Activated CD8-positive, alpha-beta memory T cell treated with anti-CD3 and anti-CD28 coated beads, Interleukin-2, amount 10 ng/mL, durations not matched to agents 7 days and 5 days (primary cell): ENCODE measurements at regions not wholly inside any gene's neighbourhood (a gene's known extent, or its start where the extent isn't known, plus 50 kb on each side); places are given as distances from the start of the nearest gene placed in this dataset.
"Not testable (repeated sequence)": the region's sequence is repeated elsewhere in the genome, so short reads cannot be mapped to it uniquely, and the experiment has no call there.

Source experiments
- ATAC-seq: fragments of 150-1000 bp; cut with Tn5 transposase; one replicate; pipeline ENCODE4 v1.10.0; 2021; ENCODE audit warnings: moderate library complexity
- CTCF ChIA-PET: fragments of 350-600 bp; sonication (Branson Sonifier 250); formaldehyde crosslinking; loops from one replicate; lab custom pipeline; 2021; ENCODE audit warnings: antibody characterized with exemption; lab: Charles Lee
- DNase-seq: peaks from one replicate; pipeline ENCODE4 v3.0.0-alpha.2; 2020
- H3K27ac Mint-ChIP-seq: one replicate; pipeline ENCODE4 v1.8.0; 2021; ENCODE audit warnings: mild to moderate bottlenecking, mixed read lengths
- H3K27me3 Mint-ChIP-seq: one replicate; pipeline ENCODE4 v1.8.0; 2021; ENCODE audit warnings: mixed read lengths
- H3K36me3 Mint-ChIP-seq: one replicate; pipeline ENCODE4 v1.8.0; 2021; ENCODE audit warnings: mild to moderate bottlenecking, mixed read lengths
- H3K4me1 Mint-ChIP-seq: one replicate; pipeline ENCODE4 v1.8.0; 2021; ENCODE audit warnings: mixed read lengths
- H3K4me3 Mint-ChIP-seq: one replicate; pipeline ENCODE4 v1.8.0; 2021; ENCODE audit warnings: mild to moderate bottlenecking, moderate library complexity, mixed read lengths
- H3K9me3 Mint-ChIP-seq: one replicate; pipeline ENCODE4 v1.8.0; 2022; ENCODE audit warnings: low read depth, mixed read lengths

- H3K9me3 Mint-ChIP-seq = no peaks in the 10 kb centered on the region
- H3K4me3 Mint-ChIP-seq = no peak overlapping the region
- H3K27me3 Mint-ChIP-seq = peaks cover 18% of the 10 kb centered on the region
- H3K36me3 Mint-ChIP-seq = no peaks in the 10 kb centered on the region
- DNase-seq (no peak), ATAC-seq (no peak)
- CTCF ChIA-PET = no interaction called here
- H3K4me1 Mint-ChIP-seq = peaks cover 4% of the 10 kb centered on the region
- H3K27ac Mint-ChIP-seq = no peak overlapping the region
Observed at GRCh38 chr9:87199782-87200181, 252.5 kb upstream of the GAS1 start.

GRCh38 chr9:87201351-87201751, 254.0 kb upstream of the GAS1 start:
- peaks cover 2% of the 10 kb centered on the region for H3K4me1 Mint-ChIP-seq
- CTCF ChIA-PET = no interaction called here
- no peak overlapping the region for H3K4me3 Mint-ChIP-seq
- H3K9me3 Mint-ChIP-seq = no peaks in the 10 kb centered on the region
- no peaks in the 10 kb centered on the region for H3K36me3 Mint-ChIP-seq
- H3K27ac Mint-ChIP-seq = no peak overlapping the region
- no peak for ATAC-seq
- H3K27me3 Mint-ChIP-seq = peaks cover 8% of the 10 kb centered on the region
- no peak for DNase-seq

- Mint-ChIP-seq H3K27me3 (no peaks in the 10 kb centered on the region), H3K9me3 (no peaks in the 10 kb centered on the region), H3K4me1 (no peaks in the 10 kb centered on the region), H3K27ac (no peak overlapping the region), H3K4me3 (no peak overlapping the region), H3K36me3 (no peaks in the 10 kb centered on the region)
- CTCF ChIA-PET = no interaction called here
- DNase-seq (no peak), ATAC-seq (no peak)
Observed at GRCh38 chr9:87206064-87206661, 258.9 kb upstream of the GAS1 start.

- CTCF ChIA-PET, H3K4me1 Mint-ChIP-seq, H3K27me3 Mint-ChIP-seq, H3K36me3 Mint-ChIP-seq, H3K27ac Mint-ChIP-seq, ATAC-seq, H3K4me3 Mint-ChIP-seq, H3K9me3 Mint-ChIP-seq, DNase-seq: not testable (repeated sequence)
Observed at GRCh38 chr9:87210658-87211057, 263.4 kb upstream of the GAS1 start.

GRCh38 chr9:87211669-87212068, 264.4 kb upstream of the GAS1 start:
- no peaks in the 10 kb centered on the region for H3K9me3 Mint-ChIP-seq
- CTCF ChIA-PET = no interaction called here
- H3K36me3 Mint-ChIP-seq = no peaks in the 10 kb centered on the region
- H3K27me3 Mint-ChIP-seq = no peaks in the 10 kb centered on the region
- DNase-seq (no peak), ATAC-seq (no peak)
- no peak overlapping the region for H3K4me3 Mint-ChIP-seq
- no peak overlapping the region for H3K27ac Mint-ChIP-seq
- peaks cover 2% of the 10 kb centered on the region for H3K4me1 Mint-ChIP-seq

- Mint-ChIP-seq H3K27ac (no peak overlapping the region), H3K9me3 (no peaks in the 10 kb centered on the region), H3K4me1 (peaks cover 2% of the 10 kb centered on the region), H3K36me3 (no peaks in the 10 kb centered on the region), H3K27me3 (no peaks in the 10 kb centered on the region), H3K4me3 (no peak overlapping the region)
- DNase-seq (no peak), ATAC-seq (no peak)
- CTCF ChIA-PET = no interaction called here
Observed at GRCh38 chr9:87212605-87213021, 265.3 kb upstream of the GAS1 start.

- CTCF ChIA-PET = no interaction called here
- Mint-ChIP-seq H3K27ac (no peak overlapping the region), H3K4me3 (no peak overlapping the region), H3K36me3 (no peaks in the 10 kb centered on the region), H3K27me3 (no peaks in the 10 kb centered on the region), H3K4me1 (peaks cover 2% of the 10 kb centered on the region), H3K9me3 (no peaks in the 10 kb centered on the region)
- ATAC-seq = no peak
- DNase-seq = no peak
Observed at GRCh38 chr9:87213948-87214347, 266.6 kb upstream of the GAS1 start.

GRCh38 chr9:87214991-87215390, 267.7 kb upstream of the GAS1 start:
- DNase-seq (no peak), ATAC-seq (no peak)
- no peaks in the 10 kb centered on the region for H3K27me3 Mint-ChIP-seq
- no peaks in the 10 kb centered on the region for H3K36me3 Mint-ChIP-seq
- H3K9me3 Mint-ChIP-seq = no peaks in the 10 kb centered on the region
- H3K27ac Mint-ChIP-seq = no peak overlapping the region
- peaks cover 2% of the 10 kb centered on the region for H3K4me1 Mint-ChIP-seq
- H3K4me3 Mint-ChIP-seq = no peak overlapping the region
- CTCF ChIA-PET = no interaction called here

GRCh38 chr9:87216036-87216435, 268.7 kb upstream of the GAS1 start:
- DNase-seq (no peak), ATAC-seq (no peak)
- Mint-ChIP-seq H3K27me3 (no peaks in the 10 kb centered on the region), H3K27ac (no peak overlapping the region), H3K9me3 (no peaks in the 10 kb centered on the region), H3K36me3 (no peaks in the 10 kb centered on the region), H3K4me3 (no peak overlapping the region), H3K4me1 (peaks cover 2% of the 10 kb centered on the region)
- CTCF ChIA-PET = no interaction called here

- DNase-seq (no peak), ATAC-seq (no peak)
- Mint-ChIP-seq H3K27me3 (no peaks in the 10 kb centered on the region), H3K4me3 (no peak overlapping the region), H3K9me3 (no peaks in the 10 kb centered on the region), H3K36me3 (no peaks in the 10 kb centered on the region), H3K4me1 (peaks cover 2% of the 10 kb centered on the region), H3K27ac (no peak overlapping the region)
- CTCF ChIA-PET = no interaction called here
Observed at GRCh38 chr9:87216897-87217455, 269.7 kb upstream of the GAS1 start.

- ATAC-seq = no peak
- Mint-ChIP-seq H3K36me3 (no peaks in the 10 kb centered on the region), H3K4me1 (no peaks in the 10 kb centered on the region), H3K27ac (no peak overlapping the region), H3K9me3 (no peaks in the 10 kb centered on the region), H3K4me3 (no peak overlapping the region), H3K27me3 (no peaks in the 10 kb centered on the region)
- DNase-seq = no peak
- CTCF ChIA-PET = no interaction called here
Observed at GRCh38 chr9:87223392-87224246, 274.0 kb upstream of the DAPK1 start.

GRCh38 chr9:87226896-87227295, 270.8 kb upstream of the DAPK1 start:
- CTCF ChIA-PET = no interaction called here
- Mint-ChIP-seq H3K36me3 (no peaks in the 10 kb centered on the region), H3K27ac (no peak overlapping the region), H3K4me3 (no peak overlapping the region), H3K9me3 (no peaks in the 10 kb centered on the region), H3K27me3 (no peaks in the 10 kb centered on the region), H3K4me1 (no peaks in the 10 kb centered on the region)
- DNase-seq = no peak
- ATAC-seq = no peak

- CTCF ChIA-PET = no interaction called here
- DNase-seq = no peak
- Mint-ChIP-seq H3K4me1 (no peaks in the 10 kb centered on the region), H3K27ac (no peak overlapping the region), H3K36me3 (no peaks in the 10 kb centered on the region), H3K4me3 (no peak overlapping the region), H3K9me3 (no peaks in the 10 kb centered on the region), H3K27me3 (no peaks in the 10 kb centered on the region)
- ATAC-seq = no peak
Observed at GRCh38 chr9:87227456-87227855, 270.2 kb upstream of the DAPK1 start.

GRCh38 chr9:87229108-87229507, 268.6 kb upstream of the DAPK1 start:
- Mint-ChIP-seq H3K9me3 (peaks cover 2% of the 10 kb centered on the region), H3K4me3 (no peak overlapping the region), H3K36me3 (no peaks in the 10 kb centered on the region), H3K27me3 (no peaks in the 10 kb centered on the region), H3K27ac (no peak overlapping the region), H3K4me1 (no peaks in the 10 kb centered on the region)
- CTCF ChIA-PET = no interaction called here
- DNase-seq = no peak
- no peak for ATAC-seq
